IMR-90 (cell line): ENCODE measurements at regions not wholly inside any gene's neighbourhood (a gene's known extent, or its start where the extent isn't known, plus 50 kb on each side); places are given as distances from the start of the nearest gene placed in this dataset.

Source experiments
- ATAC-seq: fragments of 200-7000 bp; cut with Tn5 transposase; 2 replicates; pipeline ENCODE4 v1.9.1; 2020; ENCODE audit warnings: low read depth, mild to moderate bottlenecking, moderate library complexity
- BruUV-seq: library from RNA; stranded (reverse); fragments of 400-500 nt; replicated peaks from 2 replicates; lab custom pipeline; 2021; lab: Mats Ljungman, UMichigan
- CTCF ChIA-PET: fragments of 300-600 bp; formaldehyde crosslinking; extraction: SDS; loops from one replicate; lab custom pipeline; 2021; ENCODE audit warnings: antibody characterized with exemption; lab: Yijun Ruan, JAX
- POLR2A ChIA-PET: fragments of 300-600 bp; sonication (Branson Sonifier 250); formaldehyde crosslinking; loops from one replicate; lab custom pipeline; 2022; ENCODE audit warnings: antibody characterized with exemption; ENCODE audit not compliant: unreplicated experiment; lab: Charles Lee
- DNase-seq: peaks from one replicate; pipeline ENCODE4 v3.0.0; 2013
- H2AFZ ChIP-seq: replicated peaks from 2 replicates; pipeline ENCODE3; 2013; ENCODE audit warnings: low read length, mild to moderate bottlenecking; ENCODE audit not compliant: poor library complexity
- H2AK5ac ChIP-seq: 2 replicates; pipeline ENCODE4 v1.6.1; 2013; ENCODE audit warnings: low read depth, low read length, inconsistent platforms
- H2AK9ac ChIP-seq: replicated peaks from 2 replicates; pipeline ENCODE3; 2013; ENCODE audit warnings: mild to moderate bottlenecking, low read depth, low read length, moderate library complexity; ENCODE audit not compliant: poor library complexity
- H2BK120ac ChIP-seq: 2 replicates; pipeline ENCODE4 v1.6.1; 2013; ENCODE audit warnings: low read depth, low read length, inconsistent platforms
- H2BK15ac ChIP-seq: 3 replicates; pipeline ENCODE4 v1.6.1; 2013; ENCODE audit warnings: low read depth, low read length, inconsistent platforms
- H2BK20ac ChIP-seq: 2 replicates; pipeline ENCODE4 v1.6.1; 2013; ENCODE audit warnings: low read depth, mild to moderate bottlenecking, inconsistent platforms, low read length, moderate library complexity
- H2BK5ac ChIP-seq: 2 replicates; pipeline ENCODE4 v1.6.1; 2013; ENCODE audit warnings: mild to moderate bottlenecking, low read depth, low read length, inconsistent platforms; ENCODE audit not compliant: poor library complexity, severe bottlenecking
- H3K14ac ChIP-seq: replicated peaks from 2 replicates; pipeline ENCODE4 v1.6.1; 2013; ENCODE audit warnings: low read depth, low read length, inconsistent platforms
- H3K18ac ChIP-seq: 2 replicates; pipeline ENCODE4 v1.6.1; 2013; ENCODE audit warnings: low read depth, low read length, control low read depth
- H3K23ac ChIP-seq: 2 replicates; pipeline ENCODE4 v1.6.1; 2013; ENCODE audit warnings: low read depth, low read length, inconsistent platforms
- H3K27ac ChIP-seq: 2 replicates; pipeline ENCODE4 v1.5.1; 2013; ENCODE audit warnings: mild to moderate bottlenecking, control low read depth, low read length; ENCODE audit not compliant: insufficient read depth
- H3K27me3 ChIP-seq: 2 replicates; pipeline ENCODE4 v1.6.1; 2013; ENCODE audit warnings: low read length; ENCODE audit not compliant: control insufficient read depth, insufficient read depth
- H3K36me3 ChIP-seq: 2 replicates; pipeline ENCODE4 v1.6.1; 2013; ENCODE audit warnings: low read length, mixed read lengths; ENCODE audit not compliant: control insufficient read depth, insufficient read depth
- H3K4ac ChIP-seq: 2 replicates; pipeline ENCODE4 v1.6.1; 2013; ENCODE audit warnings: low read depth, low read length, inconsistent platforms
- H3K4me1 ChIP-seq: 2 replicates; pipeline ENCODE4 v1.6.1; 2013; ENCODE audit warnings: low read length, mixed read lengths; ENCODE audit not compliant: control insufficient read depth, insufficient read depth
- H3K4me2 ChIP-seq: 2 replicates; pipeline ENCODE4 v1.6.1; 2013; ENCODE audit warnings: low read depth, mild to moderate bottlenecking, control low read depth, low read length, moderate library complexity
- H3K4me3 ChIP-seq: 2 replicates; pipeline ENCODE4 v1.5.1; 2013; ENCODE audit warnings: low read depth, mild to moderate bottlenecking, control low read depth, low read length, moderate library complexity; ENCODE audit not compliant: insufficient read depth
- H3K56ac ChIP-seq: 2 replicates; pipeline ENCODE4 v1.6.1; 2013; ENCODE audit warnings: low read length, inconsistent platforms; ENCODE audit not compliant: insufficient read depth; ENCODE audit errors: extremely low read depth
- H3K79me1 ChIP-seq, 2 experiments: 2 replicates each; pipeline ENCODE4 v1.6.1; 2013; ENCODE audit warnings: low read length in 2 of 2, inconsistent platforms in 1 of 2, low read depth in 1 of 2
- H3K9ac ChIP-seq: 2 replicates; pipeline ENCODE4 v1.6.1; 2013; ENCODE audit warnings: low read depth, low read length, control low read depth
- H3K9me1 ChIP-seq: 2 replicates; pipeline ENCODE4 v1.6.1; 2013; ENCODE audit warnings: low read length, inconsistent platforms; ENCODE audit not compliant: insufficient read depth
- H3K9me3 ChIP-seq: 2 replicates; pipeline ENCODE4 v1.6.1; 2013; ENCODE audit warnings: low read length; ENCODE audit not compliant: control insufficient read depth, insufficient read depth
- H4K20me1 ChIP-seq: 2 replicates; pipeline ENCODE4 v1.6.1; 2013; ENCODE audit warnings: low read length, inconsistent platforms; ENCODE audit not compliant: insufficient read depth
- H4K5ac ChIP-seq: 2 replicates; pipeline ENCODE4 v1.6.1; 2013; ENCODE audit warnings: mild to moderate bottlenecking, low read depth, low read length, control low read depth
- H4K8ac ChIP-seq, 2 experiments: 2 replicates each; pipeline ENCODE4 v1.6.1; 2013; ENCODE audit warnings: low read depth in 2 of 2, low read length in 2 of 2, control low read depth in 1 of 2, inconsistent platforms in 1 of 2
- H4K91ac ChIP-seq: 2 replicates; pipeline ENCODE4 v1.6.1; 2013; ENCODE audit warnings: low read depth, low read length, inconsistent platforms; ENCODE audit not compliant: insufficient read depth
- BHLHE40 ChIP-seq: fragments of 150-350 bp; IDR thresholded peaks from 2 replicates; pipeline ENCODE4 v1.6.1; 2016; ENCODE audit warnings: mild to moderate bottlenecking, low read depth, low read length
- CHD1 ChIP-seq: IDR thresholded peaks from 2 replicates; pipeline ENCODE4 v1.6.1; 2012; ENCODE audit warnings: low read depth, low read length, improper control_type of control experiment
- ELK1 ChIP-seq: fragments of 150-350 bp; IDR thresholded peaks from 2 replicates; pipeline ENCODE4 v1.6.1; 2016; ENCODE audit warnings: low read depth, mild to moderate bottlenecking, low read length, moderate library complexity, borderline replicate concordance
- FOS ChIP-seq: fragments of 150-350 bp; IDR thresholded peaks from 2 replicates; pipeline ENCODE4 v1.6.1; 2016; ENCODE audit warnings: low read depth, low read length
- MAFK ChIP-seq: IDR thresholded peaks from 2 replicates; pipeline ENCODE4 v1.6.1; 2012; ENCODE audit warnings: low read depth, low read length, improper control_type of control experiment
- MXI1 ChIP-seq: IDR thresholded peaks from 2 replicates; pipeline ENCODE4 v1.6.1; 2012; ENCODE audit warnings: low read depth, mild to moderate bottlenecking, low read length, moderate library complexity, borderline replicate concordance
- POLR2A ChIP-seq: IDR thresholded peaks from 2 replicates; pipeline ENCODE4 v1.6.1; 2012; ENCODE audit warnings: mild to moderate bottlenecking, low read depth, low read length
- RAD21 ChIP-seq: IDR thresholded peaks from 2 replicates; pipeline ENCODE4 v1.6.1; 2012; ENCODE audit warnings: low read length, improper control_type of control experiment
- RCOR1 ChIP-seq: IDR thresholded peaks from 2 replicates; pipeline ENCODE4 v1.6.1; 2012; ENCODE audit warnings: mild to moderate bottlenecking, low read length, improper control_type of control experiment; ENCODE audit not compliant: insufficient replicate concordance
- RFX5 ChIP-seq: IDR thresholded peaks from 2 replicates; pipeline ENCODE4 v1.8.0; 2012; ENCODE audit warnings: low read depth, mild to moderate bottlenecking, low read length, moderate library complexity
- SMC3 ChIP-seq: fragments of 150-350 bp; IDR thresholded peaks from 2 replicates; pipeline ENCODE4 v1.6.1; 2016; ENCODE audit warnings: low read depth, mild to moderate bottlenecking, antibody characterized with exemption, low read length, moderate library complexity
- WGBS, 2 experiments: methylation state at CpG; one replicate each; pipeline versions ENCODE4 v1.1.5 to v1.1.7; 2013; ENCODE audit warnings: missing lambda C conversion rate in 2 of 2; ENCODE audit not compliant: insufficient read length in 1 of 2; ENCODE audit errors: extremely low coverage in 2 of 2; 5-methylcytosine and 5-hydroxymethylcytosine counted together
- dilution Hi-C: fragments of 300-500 bp; cut with HindIII; formaldehyde crosslinking; loops from one replicate; pipeline ENCODE4 v1.14.3; 2018; ENCODE audit warnings: low sequenced_read_pairs; ENCODE audit not compliant: unreplicated experiment
- in situ Hi-C: fragments of 300-500 bp; cut with MboI; formaldehyde crosslinking; loops from 3 replicates; pipeline ENCODE4 v1.14.3; 2019; ENCODE audit warnings: low sequenced_read_pairs, inconsistent platforms, mixed read lengths
- intact Hi-C: fragments of 100-400 bp; cut with micrococcal nuclease; formaldehyde crosslinking; loops from 2 replicates; pipeline ENCODE4 v1.10.0; 2022
- TF ChIP-seq, protein P1 (sequence below): conservative IDR thresholded peaks from 2 replicates; pipeline ENCODE4 v1.5.1; 2012; ENCODE audit warnings: mild to moderate bottlenecking, low read depth, low read length, improper control_type of control experiment

DNA sequence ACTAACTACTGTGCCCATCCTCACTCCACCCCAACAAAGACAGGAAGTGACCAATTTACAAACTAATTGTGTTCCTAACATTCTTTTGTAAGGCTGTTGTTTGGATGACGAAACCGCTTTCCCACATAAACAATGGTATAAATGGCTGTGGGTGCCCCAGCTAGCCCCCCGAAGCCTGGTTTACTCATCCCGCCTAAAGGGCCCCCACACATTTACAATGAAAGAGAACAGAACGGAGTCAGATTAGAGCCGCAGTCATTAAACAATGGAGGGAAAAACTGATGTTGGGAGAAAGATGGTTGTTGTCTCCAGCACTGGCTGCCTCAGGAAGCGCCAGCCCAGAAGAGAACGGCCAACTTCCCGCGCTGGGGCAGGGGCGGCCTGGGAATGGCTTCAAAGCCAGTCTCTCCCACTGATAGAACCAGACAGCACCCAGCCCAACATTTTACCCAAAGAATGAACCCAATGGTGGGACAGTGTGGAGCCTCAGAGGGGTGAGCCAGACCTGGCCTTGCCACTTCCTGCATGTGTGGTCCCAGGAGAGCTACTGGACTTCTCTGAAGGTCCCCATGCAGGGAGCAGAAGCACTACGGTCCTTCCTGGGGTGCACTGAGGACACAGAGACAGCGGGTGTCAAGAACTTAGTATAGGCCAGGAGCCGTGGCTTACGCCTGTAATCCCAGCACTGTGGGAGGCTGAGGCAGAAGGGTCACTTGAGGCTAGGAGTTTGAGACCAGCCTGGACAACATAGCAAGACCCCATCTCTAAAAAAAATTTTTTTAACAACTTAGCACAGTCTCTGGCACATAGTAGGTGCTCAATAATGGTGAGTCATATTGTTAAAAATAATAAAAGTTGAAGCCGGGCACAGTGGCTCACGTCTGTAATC lies 75.8 kb upstream of the GATA2 start (continued):
- TF ChIP-seq FOS, result no peak

DNA sequence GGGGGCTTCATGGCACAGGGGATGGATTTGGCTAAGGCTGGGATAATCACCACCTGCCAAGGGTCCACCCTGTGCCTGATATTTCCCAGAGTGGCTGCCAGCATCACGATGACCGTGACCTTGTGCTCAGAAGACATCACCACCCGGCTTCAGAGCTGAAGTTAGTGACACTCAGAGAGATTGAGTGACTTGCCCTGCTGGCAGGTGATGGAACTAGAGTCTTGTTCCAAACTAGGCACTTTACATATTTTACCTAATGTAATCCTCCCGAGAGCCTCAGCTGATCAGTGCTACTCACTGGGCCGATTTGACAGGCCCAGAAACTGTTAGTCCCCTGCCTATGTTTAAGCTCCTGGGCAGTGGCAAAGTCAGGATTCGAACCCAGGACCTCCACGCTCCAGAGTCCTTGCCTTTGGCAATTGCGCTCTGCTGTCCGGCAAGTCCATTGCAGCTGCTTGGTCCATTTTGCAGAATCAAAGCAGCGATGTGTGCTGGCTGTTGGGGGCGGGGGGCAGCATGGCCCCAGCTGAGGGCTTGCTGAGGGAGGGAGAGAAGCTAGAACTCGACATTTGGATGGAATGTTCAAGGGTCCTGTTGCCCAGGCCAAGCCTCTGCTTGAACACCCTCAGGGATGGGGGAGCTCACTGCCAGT lies 74.8 kb upstream of the GATA2 start:
- dilution Hi-C loops, result no loop called here
- no TSS peak for BruUV-seq
- POLR2A ChIA-PET, result interaction anchor here (0.6 kb wide), 1 partner anchor 207 kb away, joined by 3 read pairs; no protein-coding TSS in a partner anchor
- no peaks in the 10 kb centered on the region for H3K4me1 ChIP-seq
- no peak overlapping the region; the same call in 1 of the 2 replicates for H3K4ac ChIP-seq
- no peak overlapping the region for H2BK20ac ChIP-seq
- no peak overlapping the region for H4K5ac ChIP-seq
- H3K79me1 ChIP-seq, result no peaks in the 10 kb centered on the region
- H2AK9ac ChIP-seq, result no peak overlapping the region
- ATAC-seq (no peak), DNase-seq (no peak)
- H3K14ac ChIP-seq, result no peak overlapping the region
- 75% methylated on average over 9 of the region's 12 CpGs; no CpG with 5 or more reads in 1 of the 2 experiments for WGBS, 2 experiments
- no peak overlapping the region for H2BK120ac ChIP-seq
- no peak overlapping the region for H3K23ac ChIP-seq
- H3K27ac ChIP-seq, result no peak overlapping the region
- no peak overlapping the region for H3K18ac ChIP-seq
- no peaks in the 10 kb centered on the region for H4K20me1 ChIP-seq
- H3K27me3 ChIP-seq, result peaks cover 36% of the 10 kb centered on the region
- H2AFZ ChIP-seq, result no peak overlapping the region
- CTCF ChIA-PET, result no interaction called here
- H2BK15ac ChIP-seq, result no peak overlapping the region
- H2BK5ac ChIP-seq, result no peak overlapping the region
- H3K9me3 ChIP-seq, result no peaks in the 10 kb centered on the region
- no peak overlapping the region for H3K56ac ChIP-seq
- H3K4me2 ChIP-seq, result no peak overlapping the region
- no peak overlapping the region for H3K9ac ChIP-seq
- no peaks in the 10 kb centered on the region for H3K9me1 ChIP-seq
- H3K4me3 ChIP-seq, result no peak overlapping the region
- intact Hi-C loops, result no loop called here
- no peaks in the 10 kb centered on the region for H3K36me3 ChIP-seq
- in situ Hi-C loops, result no loop called here
- TF ChIP-seq RCOR1 (no peak), SMC3 (no peak), RFX5 (no peak), MAFK (no peak), ELK1 (no peak), CHD1 (no peak), RAD21 (no peak), MXI1 (no peak), BHLHE40 (no peak), FOS (no peak), POLR2A (no peak)
- TF ChIP-seq, protein P1, sequence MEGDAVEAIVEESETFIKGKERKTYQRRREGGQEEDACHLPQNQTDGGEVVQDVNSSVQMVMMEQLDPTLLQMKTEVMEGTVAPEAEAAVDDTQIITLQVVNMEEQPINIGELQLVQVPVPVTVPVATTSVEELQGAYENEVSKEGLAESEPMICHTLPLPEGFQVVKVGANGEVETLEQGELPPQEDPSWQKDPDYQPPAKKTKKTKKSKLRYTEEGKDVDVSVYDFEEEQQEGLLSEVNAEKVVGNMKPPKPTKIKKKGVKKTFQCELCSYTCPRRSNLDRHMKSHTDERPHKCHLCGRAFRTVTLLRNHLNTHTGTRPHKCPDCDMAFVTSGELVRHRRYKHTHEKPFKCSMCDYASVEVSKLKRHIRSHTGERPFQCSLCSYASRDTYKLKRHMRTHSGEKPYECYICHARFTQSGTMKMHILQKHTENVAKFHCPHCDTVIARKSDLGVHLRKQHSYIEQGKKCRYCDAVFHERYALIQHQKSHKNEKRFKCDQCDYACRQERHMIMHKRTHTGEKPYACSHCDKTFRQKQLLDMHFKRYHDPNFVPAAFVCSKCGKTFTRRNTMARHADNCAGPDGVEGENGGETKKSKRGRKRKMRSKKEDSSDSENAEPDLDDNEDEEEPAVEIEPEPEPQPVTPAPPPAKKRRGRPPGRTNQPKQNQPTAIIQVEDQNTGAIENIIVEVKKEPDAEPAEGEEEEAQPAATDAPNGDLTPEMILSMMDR, result no peak
- no peak overlapping the region for H4K91ac ChIP-seq
- H4K8ac ChIP-seq, result no peak overlapping the region
- no peak overlapping the region for H2AK5ac ChIP-seq
